Glutamatergic neuron (in vitro differentiated cells): ENCODE measurements at regions not wholly inside any gene's neighbourhood (a gene's known extent, or its start where the extent isn't known, plus 50 kb on each side); places are given as distances from the start of the nearest gene placed in this dataset.

Experiments
- DNase-seq: peaks from one replicate; pipeline ENCODE4 v3.0.0; 2022
- H3K27ac Mint-ChIP-seq: one replicate; pipeline ENCODE4 v1.8.0; 2020; ENCODE audit warnings: mild to moderate bottlenecking, mixed read lengths, inconsistent platforms; ENCODE audit not compliant: unreplicated experiment
- H3K27me3 Mint-ChIP-seq: one replicate; pipeline ENCODE4 v1.8.0; 2020; ENCODE audit warnings: mild to moderate bottlenecking, moderate library complexity, mixed read lengths, inconsistent platforms; ENCODE audit not compliant: unreplicated experiment
- H3K36me3 Mint-ChIP-seq: one replicate; pipeline ENCODE4 v1.8.0; 2020; ENCODE audit warnings: mild to moderate bottlenecking, mixed read lengths, inconsistent platforms; ENCODE audit not compliant: unreplicated experiment
- H3K4me1 Mint-ChIP-seq: one replicate; pipeline ENCODE4 v1.8.0; 2020; ENCODE audit warnings: mild to moderate bottlenecking, low read depth, mixed read lengths, inconsistent platforms; ENCODE audit not compliant: unreplicated experiment
- H3K4me3 Mint-ChIP-seq: one replicate; pipeline ENCODE4 v1.8.0; 2020; ENCODE audit warnings: mild to moderate bottlenecking, mixed read lengths, inconsistent platforms; ENCODE audit not compliant: unreplicated experiment
- H3K9me3 Mint-ChIP-seq: one replicate; pipeline ENCODE4 v1.8.0; 2020; ENCODE audit warnings: mild to moderate bottlenecking, moderate library complexity, mixed read lengths, inconsistent platforms; ENCODE audit not compliant: unreplicated experiment
- CTCF ChIP-seq: fragments of 200-600 bp; sonication (generic); IDR thresholded peaks from one replicate; pipeline ENCODE4 v1.5.0; 2021; ENCODE audit not compliant: partially characterized antibody, unreplicated experiment

GRCh38 chr18:79615091-79615490 is 64.5 kb upstream of the CTDP1 start:
- TF ChIP-seq CTCF, result no peak
- H3K36me3 Mint-ChIP-seq, result no peaks in the 10 kb centered on the region
- H3K27ac Mint-ChIP-seq, result no peak overlapping the region
- no peak overlapping the region for H3K4me3 Mint-ChIP-seq
- no peaks in the 10 kb centered on the region for H3K4me1 Mint-ChIP-seq
- H3K27me3 Mint-ChIP-seq, result no peaks in the 10 kb centered on the region
- H3K9me3 Mint-ChIP-seq, result peaks cover 2% of the 10 kb centered on the region
- no peak for DNase-seq

GRCh38 chr18:79615586-79615985 is 64.0 kb upstream of the CTDP1 start:
- Mint-ChIP-seq H3K27me3 (peaks cover 1% of the 10 kb centered on the region), H3K36me3 (no peaks in the 10 kb centered on the region), H3K4me1 (no peaks in the 10 kb centered on the region), H3K27ac (no peak overlapping the region), H3K4me3 (no peak overlapping the region), H3K9me3 (peaks cover 2% of the 10 kb centered on the region)
- no peak for TF ChIP-seq CTCF
- no peak for DNase-seq

GRCh38 chr18:79616651-79617510 is 62.7 kb upstream of the CTDP1 start:
- no peak overlapping the region for H3K4me3 Mint-ChIP-seq
- no peaks in the 10 kb centered on the region for H3K36me3 Mint-ChIP-seq
- H3K27ac Mint-ChIP-seq, result no peak overlapping the region
- peaks cover 2% of the 10 kb centered on the region for H3K27me3 Mint-ChIP-seq
- no peaks in the 10 kb centered on the region for H3K4me1 Mint-ChIP-seq
- DNase-seq, result peak; percentile 17
- peaks cover 5% of the 10 kb centered on the region for H3K9me3 Mint-ChIP-seq
- no peak for TF ChIP-seq CTCF

GRCh38 chr18:79617511-79618500 is 61.8 kb upstream of the CTDP1 start:
- H3K36me3 Mint-ChIP-seq, result no peaks in the 10 kb centered on the region
- no peak overlapping the region for H3K4me3 Mint-ChIP-seq
- H3K4me1 Mint-ChIP-seq, result no peaks in the 10 kb centered on the region
- H3K27ac Mint-ChIP-seq, result no peak overlapping the region
- H3K9me3 Mint-ChIP-seq, result peaks cover 5% of the 10 kb centered on the region
- peaks cover 2% of the 10 kb centered on the region for H3K27me3 Mint-ChIP-seq
- peak; percentile 49 for DNase-seq
- no peak for TF ChIP-seq CTCF
